GM10266 (cell line): ENCODE measurements at regions not wholly inside any gene's neighbourhood (a gene's known extent, or its start where the extent isn't known, plus 50 kb on each side); places are given as distances from the start of the nearest gene placed in this dataset.
"Not testable (repeated sequence)": the region's sequence is repeated elsewhere in the genome, so short reads cannot be mapped to it uniquely, and the experiment has no call there.

Experiments
- DNase-seq: peaks from one replicate; pipeline ENCODE4 v3.0.0; 2012; ENCODE audit errors: extremely low spot score
- CTCF ChIP-seq: IDR thresholded peaks from 2 replicates; pipeline ENCODE4 v1.5.1; 2012; ENCODE audit warnings: mild to moderate bottlenecking, low read depth; ENCODE audit not compliant: control insufficient read depth, insufficient read depth; ENCODE audit errors: missing control alignments

- no peak for DNase-seq
- TF ChIP-seq CTCF: no peak
These were observed 69.4 kb upstream of the LIPC start for GRCh38 chr15:58362262-58362922.

- DNase-seq: not testable (repeated sequence)
These were observed 68.7 kb upstream of the LIPC start for GRCh38 chr15:58363118-58363517.

- DNase-seq: not testable (repeated sequence)
These were observed 68.1 kb upstream of the LIPC start for GRCh38 chr15:58363673-58364072.

- DNase-seq: not testable (repeated sequence)
These were observed 66.7 kb upstream of the LIPC start for GRCh38 chr15:58365098-58365497.

GRCh38 chr15:58369261-58369701 lies 62.5 kb upstream of the LIPC start:
- peak; percentile 21 for DNase-seq
- TF ChIP-seq CTCF: no peak

GRCh38 chr15:58369956-58370355 lies 61.8 kb upstream of the LIPC start:
- no peak for TF ChIP-seq CTCF
- no peak for DNase-seq

- no peak for TF ChIP-seq CTCF
- no peak for DNase-seq
These were observed 57.6 kb upstream of the LIPC start for GRCh38 chr15:58374147-58374546.

- no peak for TF ChIP-seq CTCF
These were observed 54.6 kb upstream of the LIPC start for GRCh38 chr15:58377193-58377592.

More at GRCh38 chr15:58377193-58377592, 54.6 kb upstream of the LIPC start:
- no peak for DNase-seq
